Hepatocyte (in vitro differentiated cells): ENCODE measurements at regions not wholly inside any gene's neighbourhood (a gene's known extent, or its start where the extent isn't known, plus 50 kb on each side); places are given as distances from the start of the nearest gene placed in this dataset.
"Not testable (repeated sequence)": the region's sequence is repeated elsewhere in the genome, so short reads cannot be mapped to it uniquely, and the experiment has no call there.

Experiments used
- DNase-seq: peaks from one replicate; pipeline ENCODE4 v3.0.0-alpha.2; 2016; ENCODE audit warnings: low spot score
- H2AFZ ChIP-seq: fragments of 200-600 bp; sonication (generic); 2 replicates; pipeline ENCODE4 v1.6.0; 2016; ENCODE audit warnings: antibody characterized with exemption, mild to moderate bottlenecking
- H3K27ac ChIP-seq: fragments of 200-600 bp; sonication (generic); 2 replicates; pipeline ENCODE4 v1.5.1; 2016; ENCODE audit warnings: mild to moderate bottlenecking
- H3K27me3 ChIP-seq: fragments of 200-600 bp; sonication (generic); 2 replicates; pipeline ENCODE4 v1.6.1; 2016
- H3K36me3 ChIP-seq: fragments of 200-600 bp; sonication (generic); replicated peaks from 2 replicates; pipeline ENCODE4 v1.5.1; 2016; ENCODE audit warnings: low read depth; ENCODE audit not compliant: insufficient read depth
- H3K4me1 ChIP-seq: fragments of 200-600 bp; sonication (generic); 2 replicates; pipeline ENCODE4 v1.5.1; 2016; ENCODE audit warnings: mild to moderate bottlenecking, moderate library complexity; ENCODE audit not compliant: insufficient read depth
- H3K4me2 ChIP-seq: fragments of 200-600 bp; sonication (generic); 2 replicates; pipeline ENCODE4 v1.6.0; 2016
- H3K4me3 ChIP-seq: fragments of 200-600 bp; sonication (generic); 2 replicates; pipeline ENCODE4 v1.5.1; 2016; ENCODE audit warnings: mild to moderate bottlenecking
- H3K79me2 ChIP-seq: fragments of 200-600 bp; sonication (generic); 2 replicates; pipeline ENCODE4 v1.6.0; 2017; ENCODE audit warnings: mild to moderate bottlenecking
- H3K9me2 ChIP-seq: fragments of 200-600 bp; sonication (generic); replicated peaks from 2 replicates; pipeline ENCODE4 v1.6.0; 2017; ENCODE audit warnings: mild to moderate bottlenecking; ENCODE audit not compliant: insufficient read depth
- H3K9me3 ChIP-seq: fragments of 200-600 bp; sonication (generic); 2 replicates; pipeline ENCODE4 v1.5.1; 2016; ENCODE audit warnings: low read depth, mild to moderate bottlenecking
- H4K20me1 ChIP-seq: fragments of 200-600 bp; sonication (generic); 2 replicates; pipeline ENCODE4 v1.6.0; 2016; ENCODE audit warnings: mild to moderate bottlenecking; ENCODE audit not compliant: insufficient read depth, poor library complexity, severe bottlenecking
- EZH2 ChIP-seq: fragments of 200-600 bp; sonication (generic); IDR thresholded peaks from 2 replicates; pipeline ENCODE4 v1.6.1; 2016; ENCODE audit warnings: antibody characterized with exemption, mild to moderate bottlenecking, borderline replicate concordance
- EZH2phosphoT487 ChIP-seq: fragments of 200-600 bp; sonication (generic); IDR thresholded peaks from one replicate; pipeline ENCODE4 v1.6.1; 2018; ENCODE audit warnings: antibody characterized with exemption, mild to moderate bottlenecking, low read depth, moderate library complexity; ENCODE audit not compliant: unreplicated experiment, severe bottlenecking
- WGBS: methylation state at CpG from one replicate; pipeline ENCODE4 v1.1.6; 2016; ENCODE audit warnings: low lambda C conversion rate; ENCODE audit errors: missing lambda C conversion rate; 5-methylcytosine and 5-hydroxymethylcytosine counted together
- TF ChIP-seq, protein P1 (sequence below): fragments of 200-600 bp; sonication (generic); IDR thresholded peaks from 2 replicates; pipeline ENCODE4 v1.5.1; 2016; ENCODE audit warnings: antibody characterized with exemption, mild to moderate bottlenecking; ENCODE audit not compliant: poor library complexity

DNA sequence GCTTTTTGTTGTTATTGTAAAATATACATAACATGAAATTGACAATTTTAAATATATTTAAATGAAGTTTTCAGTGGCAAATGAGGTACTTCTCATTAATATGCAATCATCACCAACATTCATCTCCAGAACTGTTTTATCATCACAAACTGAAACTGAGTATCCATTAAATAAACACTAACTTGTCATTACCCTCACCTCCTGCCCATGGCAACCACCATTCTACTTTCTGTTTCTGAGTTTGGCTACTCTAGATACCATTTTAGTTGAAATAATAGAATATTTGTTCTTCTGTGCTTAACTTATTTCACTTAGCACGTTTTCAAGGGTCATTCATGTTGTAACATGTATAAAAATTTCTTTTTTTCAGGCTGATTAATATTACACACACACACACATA lies 834.3 kb downstream of the PLOD2 start:
- Histone ChIP-seq H3K4me3 (no peak overlapping the region), H3K36me3 (no peaks in the 10 kb centered on the region), H4K20me1 (no peaks in the 10 kb centered on the region), H2AFZ (no peak overlapping the region), H3K9me3 (no peaks in the 10 kb centered on the region), H3K4me1 (no peaks in the 10 kb centered on the region), H3K27ac (no peak overlapping the region), H3K27me3 (no peaks in the 10 kb centered on the region), H3K79me2 (no peaks in the 10 kb centered on the region), H3K4me2 (no peak overlapping the region), H3K9me2 (no peaks in the 10 kb centered on the region)
- WGBS = 67% methylated on average over 1 of the region's 1 CpG
- DNase-seq = no peak
- TF ChIP-seq EZH2 (no peak), EZH2phosphoT487 (no peak)
- TF ChIP-seq, protein P1, sequence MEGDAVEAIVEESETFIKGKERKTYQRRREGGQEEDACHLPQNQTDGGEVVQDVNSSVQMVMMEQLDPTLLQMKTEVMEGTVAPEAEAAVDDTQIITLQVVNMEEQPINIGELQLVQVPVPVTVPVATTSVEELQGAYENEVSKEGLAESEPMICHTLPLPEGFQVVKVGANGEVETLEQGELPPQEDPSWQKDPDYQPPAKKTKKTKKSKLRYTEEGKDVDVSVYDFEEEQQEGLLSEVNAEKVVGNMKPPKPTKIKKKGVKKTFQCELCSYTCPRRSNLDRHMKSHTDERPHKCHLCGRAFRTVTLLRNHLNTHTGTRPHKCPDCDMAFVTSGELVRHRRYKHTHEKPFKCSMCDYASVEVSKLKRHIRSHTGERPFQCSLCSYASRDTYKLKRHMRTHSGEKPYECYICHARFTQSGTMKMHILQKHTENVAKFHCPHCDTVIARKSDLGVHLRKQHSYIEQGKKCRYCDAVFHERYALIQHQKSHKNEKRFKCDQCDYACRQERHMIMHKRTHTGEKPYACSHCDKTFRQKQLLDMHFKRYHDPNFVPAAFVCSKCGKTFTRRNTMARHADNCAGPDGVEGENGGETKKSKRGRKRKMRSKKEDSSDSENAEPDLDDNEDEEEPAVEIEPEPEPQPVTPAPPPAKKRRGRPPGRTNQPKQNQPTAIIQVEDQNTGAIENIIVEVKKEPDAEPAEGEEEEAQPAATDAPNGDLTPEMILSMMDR = no peak

- H3K79me2 ChIP-seq, DNase-seq, H3K4me2 ChIP-seq, H3K9me2 ChIP-seq, H2AFZ ChIP-seq, H3K4me3 ChIP-seq, H3K9me3 ChIP-seq, H3K27me3 ChIP-seq, H3K27ac ChIP-seq, H4K20me1 ChIP-seq, H3K4me1 ChIP-seq, H3K36me3 ChIP-seq: not testable (repeated sequence)
- WGBS = 96% methylated on average over 15 of the region's 31 CpGs
Measured at GRCh38 chr3:145333427-145333826, 827.6 kb downstream of the PLOD2 start.

DNA sequence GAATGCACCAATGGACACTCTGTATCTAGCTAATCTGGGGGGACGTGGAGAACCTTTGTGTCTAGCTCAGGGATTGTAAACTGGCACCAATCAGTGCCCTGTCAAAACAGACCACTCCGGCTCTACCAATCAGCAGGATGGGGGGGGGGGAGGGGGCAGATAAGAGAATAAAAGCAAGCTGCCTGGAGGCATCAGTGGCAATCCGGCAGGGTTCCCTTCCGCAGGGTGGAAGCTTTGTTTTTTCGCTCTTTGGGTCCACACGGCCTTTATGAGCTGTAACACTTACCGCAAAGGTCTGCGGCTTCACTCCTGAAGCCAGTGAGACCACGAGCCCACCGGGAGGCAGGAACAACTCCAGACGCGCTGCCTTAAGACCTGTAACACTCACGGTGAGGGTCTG lies 827.1 kb downstream of the PLOD2 start:
- Histone ChIP-seq H3K4me1 (no peaks in the 10 kb centered on the region), H3K27me3 (no peaks in the 10 kb centered on the region), H2AFZ (no peak overlapping the region), H3K4me3 (no peak overlapping the region), H3K9me2 (no peaks in the 10 kb centered on the region), H3K36me3 (no peaks in the 10 kb centered on the region), H4K20me1 (no peaks in the 10 kb centered on the region), H3K27ac (no peak overlapping the region), H3K9me3 (no peaks in the 10 kb centered on the region), H3K4me2 (no peak overlapping the region), H3K79me2 (no peaks in the 10 kb centered on the region)
- no peak for DNase-seq
- WGBS = 91% methylated on average over 13 of the region's 13 CpGs
- TF ChIP-seq EZH2phosphoT487 (no peak), EZH2 (no peak)
- TF ChIP-seq, protein P1 = no peak

DNA sequence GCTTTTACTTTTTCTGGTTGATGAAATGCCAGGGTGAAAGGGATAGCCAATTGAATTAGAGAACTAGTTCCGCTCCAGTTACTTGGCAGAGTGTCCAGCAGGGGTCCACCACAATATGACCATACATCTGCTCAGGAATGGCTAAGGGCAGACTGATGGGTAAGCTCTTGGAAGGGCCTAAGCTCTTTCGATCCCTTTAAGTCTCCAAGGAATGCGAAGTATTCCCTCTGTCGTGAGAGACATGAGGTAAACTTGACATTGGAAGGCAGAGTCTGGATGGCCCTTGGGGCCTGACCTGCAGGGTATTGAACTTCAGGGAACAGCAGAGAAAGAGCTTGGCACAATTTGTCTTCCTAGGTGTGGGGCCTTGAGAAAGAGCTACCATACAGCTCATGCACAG lies 805.8 kb downstream of the PLOD2 start:
- Histone ChIP-seq H3K36me3 (no peaks in the 10 kb centered on the region), H3K27ac (no peak overlapping the region), H3K4me2 (no peak overlapping the region), H3K27me3 (no peaks in the 10 kb centered on the region), H3K4me3 (no peak overlapping the region), H3K9me3 (no peaks in the 10 kb centered on the region), H3K79me2 (no peaks in the 10 kb centered on the region), H2AFZ (no peak overlapping the region), H4K20me1 (no peaks in the 10 kb centered on the region), H3K9me2 (no peaks in the 10 kb centered on the region), H3K4me1 (no peaks in the 10 kb centered on the region)
- TF ChIP-seq EZH2 = no peak
- no peak for TF ChIP-seq EZH2phosphoT487
- TF ChIP-seq, protein P1 = no peak
- DNase-seq = no peak
- WGBS = 77% methylated on average over 4 of the region's 4 CpGs
